ENCODE measurements at regions not wholly inside any gene's neighbourhood (a gene's known extent, or its start where the extent isn't known, plus 50 kb on each side); places are given as distances from the start of the nearest gene placed in this dataset.

- ChIA-PET CTCF (no interaction called here), POLR2A (ENCODE audit: low non-redundant PET) (no interaction called here)
- Histone ChIP-seq H3K27ac (ENCODE audit: low read depth, low read length, poor library complexity, severe bottlenecking) (no peak overlapping the region), H3K4me1 (ENCODE audit: insufficient read depth, low read length, poor library complexity, severe bottlenecking) (peaks cover 14% of the 10 kb centered on the region), H3K27me3 (replicated peaks; ENCODE audit: insufficient read depth, low read depth, low read length, poor library complexity) (no peaks in the 10 kb centered on the region), H3K9me3 (ENCODE audit: low read depth, low read length, poor library complexity, severe bottlenecking) (no peaks in the 10 kb centered on the region), H3K36me3 (ENCODE audit: insufficient read depth, low read length, poor library complexity, severe bottlenecking) (no peaks in the 10 kb centered on the region), H3K4me3 (ENCODE audit: low read depth, low read length, poor library complexity, severe bottlenecking) (no peak overlapping the region)
- no TSS peak for BruUV-seq (replicated peaks)
- intact Hi-C loops (cut with micrococcal nuclease; ENCODE audit: unreplicated experiment): no loop called here
- DNase-seq (ENCODE audit: low spot score): no peak
- TF ChIP-seq EZH2 (IDR thresholded peaks at IDR 0.05; ENCODE audit: borderline replicate concordance, low read depth, low read length, poor library complexity, severe bottlenecking) (no peak), CTCF (conservative IDR thresholded peaks at IDR 0.05; ENCODE audit: low read depth, low read length) (no peak)
These were observed 177.4 kb downstream of the TFAP2A start for GRCh38 chr6:10237298-10238038.

DNA sequence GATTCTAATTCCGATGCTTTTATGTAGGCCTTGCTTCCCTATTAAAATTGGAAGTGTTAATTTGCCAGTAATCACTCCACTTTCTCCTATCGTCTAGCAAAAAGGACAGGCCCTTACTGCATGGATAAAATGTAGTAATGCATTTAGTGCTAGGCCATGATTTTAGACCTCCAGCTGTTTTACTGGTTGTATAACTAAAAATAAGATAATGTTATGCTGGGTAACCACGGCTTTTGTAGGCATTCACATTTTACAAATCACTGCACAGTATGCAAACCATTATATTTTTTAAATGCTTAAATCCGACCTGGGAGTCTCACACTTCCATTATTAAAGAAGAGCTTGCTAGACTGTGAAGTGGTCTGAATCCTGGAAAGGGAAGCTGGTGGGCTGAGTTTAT is 179.5 kb downstream of the TFAP2A start:
- TF ChIP-seq CTCF (conservative IDR thresholded peaks at IDR 0.05; ENCODE audit: low read depth, low read length) (no peak), EZH2 (IDR thresholded peaks at IDR 0.05; ENCODE audit: borderline replicate concordance, low read depth, low read length, poor library complexity, severe bottlenecking) (no peak)
- POLR2A ChIA-PET (ENCODE audit: low non-redundant PET): interaction anchor here (0.6 kb wide), 1 partner anchor 172 kb away, joined by 8 read pairs; no protein-coding TSS in a partner anchor
- Histone ChIP-seq H3K4me3 (ENCODE audit: low read depth, low read length, poor library complexity, severe bottlenecking) (peak overlapping the region; percentile 4), H3K4me1 (ENCODE audit: insufficient read depth, low read length, poor library complexity, severe bottlenecking) (peaks cover 14% of the 10 kb centered on the region), H3K27me3 (replicated peaks; ENCODE audit: insufficient read depth, low read depth, low read length, poor library complexity) (no peaks in the 10 kb centered on the region), H3K27ac (ENCODE audit: low read depth, low read length, poor library complexity, severe bottlenecking) (peak overlapping the region; percentile 5), H3K9me3 (ENCODE audit: low read depth, low read length, poor library complexity, severe bottlenecking) (no peaks in the 10 kb centered on the region), H3K36me3 (ENCODE audit: insufficient read depth, low read length, poor library complexity, severe bottlenecking) (no peaks in the 10 kb centered on the region)
- CTCF ChIA-PET: no interaction called here
- peak; percentile 82 for DNase-seq (ENCODE audit: low spot score)
- intact Hi-C loops (cut with micrococcal nuclease; ENCODE audit: unreplicated experiment): no loop called here
- no TSS peak for BruUV-seq (replicated peaks)

GRCh38 chr6:10230531-10230930 is 184.3 kb downstream of the TFAP2A start:
- ChIA-PET CTCF (no interaction called here), POLR2A (ENCODE audit: low non-redundant PET) (no interaction called here)
- Histone ChIP-seq H3K9me3 (ENCODE audit: low read depth, low read length, poor library complexity, severe bottlenecking) (no peaks in the 10 kb centered on the region), H3K27ac (ENCODE audit: low read depth, low read length, poor library complexity, severe bottlenecking) (no peak overlapping the region), H3K4me1 (ENCODE audit: insufficient read depth, low read length, poor library complexity, severe bottlenecking) (peaks cover 8% of the 10 kb centered on the region), H3K27me3 (replicated peaks; ENCODE audit: insufficient read depth, low read depth, low read length, poor library complexity) (no peaks in the 10 kb centered on the region), H3K36me3 (ENCODE audit: insufficient read depth, low read length, poor library complexity, severe bottlenecking) (no peaks in the 10 kb centered on the region), H3K4me3 (ENCODE audit: low read depth, low read length, poor library complexity, severe bottlenecking) (no peak overlapping the region)
- TF ChIP-seq EZH2 (IDR thresholded peaks at IDR 0.05; ENCODE audit: borderline replicate concordance, low read depth, low read length, poor library complexity, severe bottlenecking) (no peak), CTCF (conservative IDR thresholded peaks at IDR 0.05; ENCODE audit: low read depth, low read length) (no peak)
- intact Hi-C loops (cut with micrococcal nuclease; ENCODE audit: unreplicated experiment): no loop called here
- no peak for DNase-seq (ENCODE audit: low spot score)
- BruUV-seq (replicated peaks): no TSS peak

Measured in A673 (cell line).